Neural cell (in vitro differentiated cells): ENCODE measurements at regions not wholly inside any gene's neighbourhood (a gene's known extent, or its start where the extent isn't known, plus 50 kb on each side); places are given as distances from the start of the nearest gene placed in this dataset.

Source experiments
- H2AFZ ChIP-seq: fragments of 200-600, 300-800 bp; sonication (generic), shearing (Covaris generic); 2 replicates; pipeline ENCODE4 v1.6.0; 2014; ENCODE audit warnings: low read depth, mild to moderate bottlenecking, antibody characterized with exemption, low read length, moderate library complexity
- H3F3A ChIP-seq: fragments of 200-600 bp; shearing (Covaris generic); 2 replicates; pipeline ENCODE4 v1.6.1; 2016; ENCODE audit warnings: mild to moderate bottlenecking, moderate library complexity, mixed read lengths, antibody characterized with exemption, low read length; ENCODE audit not compliant: insufficient read depth, poor library complexity, severe bottlenecking
- H3K27ac ChIP-seq: fragments of 200-600, 300-800 bp; sonication (generic), shearing (Covaris generic); 2 replicates; pipeline ENCODE4 v1.5.1; 2014; ENCODE audit warnings: mild to moderate bottlenecking, low read length, moderate library complexity
- H3K27me3 ChIP-seq: fragments of 300-800, 200-600 bp; sonication (generic), shearing (Covaris generic); 2 replicates; pipeline ENCODE4 v1.6.0; 2014; ENCODE audit warnings: mild to moderate bottlenecking, low read depth, low read length, moderate library complexity; ENCODE audit not compliant: insufficient read depth
- H3K36me3 ChIP-seq: fragments of 300-800, 200-600 bp; sonication (generic), shearing (Covaris generic); 2 replicates; pipeline ENCODE4 v1.5.1; 2014; ENCODE audit warnings: mild to moderate bottlenecking, antibody characterized with exemption, low read length, moderate library complexity; ENCODE audit not compliant: insufficient read depth
- H3K4me2 ChIP-seq: fragments of 300-800, 200-600 bp; sonication (generic), shearing (Covaris generic); 2 replicates; pipeline ENCODE4 v1.6.0; 2014; ENCODE audit warnings: mild to moderate bottlenecking, low read length
- H3K4me3 ChIP-seq: fragments of 300-800, 200-600 bp; sonication (generic), shearing (Covaris generic); 2 replicates; pipeline ENCODE4 v1.5.1; 2014; ENCODE audit warnings: mild to moderate bottlenecking, low read length, moderate library complexity
- H3K79me2 ChIP-seq: fragments of 200-600 bp; shearing (Covaris generic); replicated peaks from 2 replicates; pipeline ENCODE4 v1.6.0; 2014; ENCODE audit warnings: mild to moderate bottlenecking, low read length, moderate library complexity; ENCODE audit not compliant: insufficient read depth
- H3K9ac ChIP-seq: fragments of 300-800, 200-600 bp; sonication (generic), shearing (Covaris generic); 2 replicates; pipeline ENCODE4 v1.6.1; 2016; ENCODE audit warnings: mild to moderate bottlenecking, low read length, mixed read lengths
- H3K9me2 ChIP-seq: fragments of 200-600 bp; shearing (Covaris generic); 2 replicates; pipeline ENCODE4 v1.6.1; 2016; ENCODE audit warnings: mild to moderate bottlenecking, low read length, mixed read lengths; ENCODE audit not compliant: insufficient read depth
- H3K9me3 ChIP-seq: fragments of 200-600, 300-800 bp; sonication (generic), shearing (Covaris generic); 2 replicates; pipeline ENCODE4 v1.6.1; 2016; ENCODE audit warnings: mild to moderate bottlenecking, mixed run types, low read length, moderate library complexity, mixed read lengths
- H4K20me1 ChIP-seq: fragments of 200-600 bp; shearing (Covaris generic); 2 replicates; pipeline ENCODE4 v1.6.1; 2016; ENCODE audit warnings: mild to moderate bottlenecking, mixed run types; ENCODE audit not compliant: insufficient read depth
- CTCF ChIP-seq: fragments of 450-650 bp; IDR thresholded peaks from 2 replicates; pipeline ENCODE4 v1.5.1; 2014; ENCODE audit warnings: antibody characterized with exemption, mild to moderate bottlenecking, moderate library complexity; ENCODE audit not compliant: poor library complexity, severe bottlenecking
- EP300 ChIP-seq: fragments of 450-650 bp; conservative IDR thresholded peaks from 2 replicates; pipeline ENCODE4 v1.6.1; 2014; ENCODE audit warnings: antibody characterized with exemption, mild to moderate bottlenecking, moderate library complexity; ENCODE audit not compliant: poor library complexity, severe bottlenecking
- EZH2 ChIP-seq: fragments of 200-600, 300-800 bp; shearing (Covaris generic), sonication (generic); IDR thresholded peaks from 2 replicates; pipeline ENCODE4 v1.6.1; 2014; ENCODE audit warnings: antibody characterized with exemption, low read length, borderline replicate concordance, mild to moderate bottlenecking; ENCODE audit not compliant: insufficient read depth, poor library complexity, severe bottlenecking
- MXI1 ChIP-seq: fragments of 450-650 bp; conservative IDR thresholded peaks from 2 replicates; pipeline ENCODE4 v1.6.1; 2014; ENCODE audit warnings: antibody characterized with exemption, mild to moderate bottlenecking; ENCODE audit not compliant: poor library complexity, severe bottlenecking
- POLR2AphosphoS5 ChIP-seq: IDR thresholded peaks from 2 replicates; pipeline ENCODE4 v1.6.1; 2012
- RAD21 ChIP-seq: fragments of 450-650 bp; conservative IDR thresholded peaks from 2 replicates; pipeline ENCODE4 v1.6.1; 2014; ENCODE audit warnings: antibody characterized with exemption, mild to moderate bottlenecking, moderate library complexity
- REST ChIP-seq: IDR thresholded peaks from 2 replicates; pipeline ENCODE4 v1.6.1; 2012; ENCODE audit warnings: borderline replicate concordance
- SMC3 ChIP-seq: fragments of 450-650 bp; conservative IDR thresholded peaks from 2 replicates; pipeline ENCODE4 v1.6.1; 2014; ENCODE audit warnings: antibody characterized with exemption, mild to moderate bottlenecking, moderate library complexity; ENCODE audit not compliant: poor library complexity
- TAF1 ChIP-seq: IDR thresholded peaks from 2 replicates; pipeline ENCODE4 v1.6.1; 2012; ENCODE audit warnings: low read depth

- TF ChIP-seq EZH2 (no peak), REST (no peak), MXI1 (no peak), SMC3 (no peak), RAD21 (no peak), POLR2AphosphoS5 (no peak), CTCF (no peak), EP300 (no peak), TAF1 (no peak)
- Histone ChIP-seq H3K4me3 (peak overlapping the region; percentile 45), H3K27ac (no peak overlapping the region)
These were observed 774.0 kb upstream of the RBFOX1 start for GRCh38 chr16:6558661-6559060.

GRCh38 chr16:6558126-6558525 is 774.5 kb upstream of the RBFOX1 start:
- TF ChIP-seq EP300 (no peak), RAD21 (no peak), REST (peak; percentile 48), TAF1 (no peak), CTCF (no peak), POLR2AphosphoS5 (peak; percentile 36), EZH2 (no peak)
- H3K9ac ChIP-seq = no peak overlapping the region
- H3K4me2 ChIP-seq = peak overlapping the region; percentile 54
- H3K79me2 ChIP-seq = no peaks in the 10 kb centered on the region
- H4K20me1 ChIP-seq = no peaks in the 10 kb centered on the region
- H3K27ac ChIP-seq = peak overlapping the region; percentile 50
- H3K36me3 ChIP-seq = no peaks in the 10 kb centered on the region
- H3F3A ChIP-seq = peaks cover 3% of the 10 kb centered on the region
- H3K9me2 ChIP-seq = no peaks in the 10 kb centered on the region
- H3K9me3 ChIP-seq = no peaks in the 10 kb centered on the region
- H2AFZ ChIP-seq = no peak overlapping the region
- H3K27me3 ChIP-seq = no peaks in the 10 kb centered on the region
- H3K4me3 ChIP-seq = peak overlapping the region; percentile 45

More at GRCh38 chr16:6558661-6559060, 774.0 kb upstream of the RBFOX1 start:
- Histone ChIP-seq H3K27me3 (no peaks in the 10 kb centered on the region), H3K9ac (no peak overlapping the region), H3K9me3 (no peaks in the 10 kb centered on the region), H3K9me2 (no peaks in the 10 kb centered on the region), H2AFZ (no peak overlapping the region), H4K20me1 (no peaks in the 10 kb centered on the region), H3K36me3 (no peaks in the 10 kb centered on the region), H3F3A (peaks cover 3% of the 10 kb centered on the region), H3K79me2 (no peaks in the 10 kb centered on the region), H3K4me2 (peak overlapping the region; percentile 54)
